GM21390 (cell line): ENCODE measurements at regions not wholly inside any gene's neighbourhood (a gene's known extent, or its start where the extent isn't known, plus 50 kb on each side); places are given as distances from the start of the nearest gene placed in this dataset.
"Not testable (repeated sequence)": the region's sequence is repeated elsewhere in the genome, so short reads cannot be mapped to it uniquely, and the experiment has no call there.

ENCODE experiments used
- ATAC-seq: cut with Tn5 transposase; IDR thresholded peaks from one replicate; pipeline ENCODE4 v1.9.1; 2021; ENCODE audit not compliant: unreplicated experiment

DNA sequence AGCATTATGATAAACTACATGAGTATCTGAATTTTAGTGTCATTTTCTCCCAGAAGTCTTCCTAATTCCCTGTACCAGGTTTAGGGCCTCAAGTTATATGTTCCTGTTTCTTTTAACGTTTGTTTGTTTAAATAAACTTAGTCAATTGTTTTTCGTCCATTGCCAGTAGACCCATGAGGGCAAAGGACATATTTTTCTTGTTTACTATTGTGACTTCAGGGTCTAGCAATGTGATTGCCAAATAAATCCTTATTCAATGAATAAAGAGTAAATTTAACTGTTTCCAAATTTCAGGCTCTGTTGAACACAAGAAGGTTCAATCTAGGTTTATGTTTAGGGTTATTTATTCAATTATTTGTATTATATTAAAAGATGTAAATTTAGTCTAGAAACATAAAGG lies 391.6 kb upstream of the MGAT4C start:
- ATAC-seq, result no peak

DNA sequence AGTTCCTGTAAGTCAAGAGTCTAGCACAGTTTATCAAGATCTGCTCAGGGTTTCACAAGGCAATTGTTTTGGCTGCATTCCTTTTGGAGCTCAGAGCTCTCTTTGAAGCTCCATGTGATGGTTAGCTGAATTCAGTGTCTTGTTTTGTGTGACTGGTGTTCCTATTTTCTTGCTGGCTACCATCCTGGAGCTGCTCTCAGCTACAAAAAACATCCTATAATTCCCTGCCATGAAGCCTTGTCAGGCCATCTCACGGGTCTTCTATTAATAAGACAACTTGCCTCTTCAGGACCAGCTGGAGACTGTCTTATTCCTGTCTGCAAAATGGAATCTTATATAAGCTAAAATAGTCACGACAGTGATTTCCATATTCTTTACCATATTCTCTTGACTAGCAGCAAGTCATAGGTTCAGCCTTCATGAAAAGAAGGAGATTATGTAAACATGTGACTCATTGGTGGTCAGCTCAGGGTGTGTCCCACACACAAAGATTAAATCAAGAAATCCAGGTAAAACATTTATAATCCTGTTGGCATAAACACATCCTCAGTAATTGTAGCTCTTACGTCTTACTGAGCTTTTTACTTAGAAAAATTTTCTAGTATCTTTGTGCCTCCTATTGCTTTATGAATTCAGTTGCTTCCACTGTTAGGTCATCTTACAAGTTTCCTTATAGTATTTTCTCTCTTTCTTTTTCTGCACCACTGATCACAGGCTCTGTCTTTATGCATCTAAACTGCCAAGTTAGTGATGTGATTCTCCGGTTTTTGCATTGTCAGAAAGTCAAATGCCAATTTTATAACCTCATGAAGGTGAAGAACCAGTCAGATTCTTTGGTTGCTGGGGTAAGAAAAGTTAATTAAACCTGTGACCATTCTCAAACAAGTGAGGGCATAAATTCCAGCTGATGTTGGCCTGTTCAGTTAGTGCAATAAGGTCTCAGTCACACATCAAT lies 378.5 kb upstream of the MGAT4C start:
- no peak for ATAC-seq

DNA sequence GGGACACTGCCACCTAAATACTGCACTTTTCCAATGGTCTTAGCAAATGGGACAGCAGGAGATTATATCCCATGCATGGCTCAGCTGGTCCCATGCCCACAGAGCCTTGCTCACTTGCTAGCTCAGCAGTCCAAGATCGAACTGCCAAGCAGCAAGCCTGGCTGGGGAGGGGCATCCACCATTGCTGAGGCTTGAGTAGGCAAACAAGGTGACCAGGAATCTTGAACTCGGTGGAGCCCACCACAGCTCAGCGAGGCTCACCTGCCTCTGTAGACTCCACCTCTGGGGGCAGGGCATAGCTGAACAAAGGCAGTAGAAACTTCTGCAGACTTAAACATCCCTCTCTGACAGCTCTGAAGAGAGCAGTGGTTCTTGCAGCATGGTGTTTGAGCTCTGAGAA lies 370.8 kb upstream of the MGAT4C start:
- no peak for ATAC-seq

- ATAC-seq, result no peak
Measured at GRCh38 chr12:86623267-86623666, 367.1 kb upstream of the MGAT4C start.

- no peak for ATAC-seq
Measured at GRCh38 chr12:86621957-86622356, 365.8 kb upstream of the MGAT4C start.

DNA sequence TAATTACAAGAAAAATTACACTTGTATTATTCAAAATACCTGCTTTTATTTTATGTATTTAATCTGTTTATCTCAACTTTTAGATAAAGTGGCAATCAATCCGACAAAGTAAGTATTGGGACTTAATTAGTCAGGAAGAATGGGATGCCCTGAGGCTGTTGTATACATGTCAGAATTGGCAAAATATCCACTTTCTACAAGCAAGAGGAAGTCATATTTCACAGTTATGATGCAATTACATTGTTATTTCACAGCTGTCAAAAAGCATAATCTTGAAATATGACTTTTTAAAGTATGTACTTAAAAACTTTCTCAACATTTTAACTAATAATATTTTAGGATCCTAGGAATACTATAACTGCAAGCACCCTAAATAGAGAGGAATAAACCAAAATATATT lies 357.1 kb upstream of the MGAT4C start:
- ATAC-seq, result no peak

GRCh38 chr12:86608638-86609037 lies 352.4 kb upstream of the MGAT4C start:
- ATAC-seq, result no peak

DNA sequence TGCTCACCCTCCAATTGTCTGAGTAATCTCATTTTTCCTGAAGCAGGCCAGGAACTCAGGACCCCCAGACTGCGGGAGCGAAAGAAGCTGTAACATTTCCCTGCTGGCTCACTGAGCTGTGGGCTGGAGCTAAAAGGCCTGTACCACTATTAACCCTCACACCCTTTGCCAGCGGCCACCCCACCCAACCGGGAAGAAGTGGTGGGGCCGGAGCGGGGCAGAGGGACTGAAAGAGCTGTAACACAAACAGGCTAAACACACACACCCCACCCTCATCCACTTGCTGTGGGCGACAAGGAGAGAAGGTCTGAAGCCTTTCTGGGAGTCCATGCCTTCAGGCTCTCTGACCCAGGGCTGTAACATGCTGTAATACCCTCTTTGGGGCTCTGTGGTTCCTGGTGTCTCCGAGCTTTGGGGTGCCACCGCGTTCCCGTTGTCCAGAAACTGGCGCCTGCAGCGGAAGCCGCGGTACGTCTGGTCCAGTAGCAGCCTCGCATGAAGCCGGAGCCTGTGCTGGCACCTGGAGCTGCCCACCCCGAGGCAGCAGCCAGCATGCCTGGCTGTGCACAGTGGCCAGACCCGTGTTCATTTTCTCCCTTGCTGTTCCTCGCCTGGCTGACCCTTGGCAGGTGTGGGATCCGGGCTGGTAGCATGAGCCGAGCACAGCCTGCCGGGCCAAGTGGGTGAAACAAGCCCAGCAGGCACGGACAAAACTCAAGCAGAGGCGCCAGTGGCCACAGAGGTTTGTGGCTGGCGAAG lies 345.5 kb upstream of the MGAT4C start:
- no peak for ATAC-seq

- ATAC-seq, result no peak
Measured at GRCh38 chr12:86600664-86601231, 344.6 kb upstream of the MGAT4C start.

DNA sequence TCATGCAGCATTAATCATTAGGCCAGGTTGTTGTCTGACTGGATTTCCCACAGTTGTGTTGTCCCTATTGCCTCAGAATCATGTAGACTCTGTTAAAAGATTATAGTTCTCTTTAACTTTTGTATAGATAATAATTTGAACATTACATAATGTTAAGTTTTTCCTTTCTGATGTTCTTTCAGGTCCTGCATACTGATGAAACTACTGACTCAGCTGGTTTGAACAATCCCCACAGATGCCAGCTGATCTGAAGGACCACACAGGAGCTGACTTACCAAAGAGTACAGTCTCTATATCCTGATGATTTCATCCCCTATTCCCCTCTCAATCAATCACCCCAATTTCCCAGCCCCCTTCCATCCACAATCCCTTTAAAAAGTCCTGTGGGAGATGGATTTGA lies 341.2 kb upstream of the MGAT4C start:
- ATAC-seq, result no peak

GRCh38 chr12:86590296-86590695 lies 334.1 kb upstream of the MGAT4C start:
- no peak for ATAC-seq

- no peak for ATAC-seq
Measured at GRCh38 chr12:86574143-86574542, 318.0 kb upstream of the MGAT4C start.

DNA sequence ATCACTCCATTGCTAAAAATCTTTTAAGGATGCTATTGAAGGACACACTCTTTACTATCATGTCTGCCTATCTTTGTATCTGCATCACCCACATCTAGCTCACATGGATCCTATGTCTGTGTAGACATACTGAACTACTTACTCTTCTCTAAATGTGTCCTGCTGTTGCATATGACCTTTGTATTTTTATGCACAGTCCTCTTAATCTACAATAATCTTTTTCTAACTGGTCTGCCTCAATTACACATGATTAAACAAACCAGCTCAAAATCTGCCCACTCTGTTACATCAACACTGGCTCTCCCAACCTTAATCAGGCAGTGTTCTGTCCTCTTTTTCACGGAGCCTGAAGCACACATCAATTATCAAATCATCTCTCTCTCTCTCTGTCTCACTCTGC lies 316.3 kb upstream of the MGAT4C start:
- ATAC-seq, result no peak

GRCh38 chr12:86565038-86565437 lies 308.8 kb upstream of the MGAT4C start:
- no peak for ATAC-seq

GRCh38 chr12:86555491-86555890 lies 299.3 kb upstream of the MGAT4C start:
- not testable (repeated sequence) for ATAC-seq

DNA sequence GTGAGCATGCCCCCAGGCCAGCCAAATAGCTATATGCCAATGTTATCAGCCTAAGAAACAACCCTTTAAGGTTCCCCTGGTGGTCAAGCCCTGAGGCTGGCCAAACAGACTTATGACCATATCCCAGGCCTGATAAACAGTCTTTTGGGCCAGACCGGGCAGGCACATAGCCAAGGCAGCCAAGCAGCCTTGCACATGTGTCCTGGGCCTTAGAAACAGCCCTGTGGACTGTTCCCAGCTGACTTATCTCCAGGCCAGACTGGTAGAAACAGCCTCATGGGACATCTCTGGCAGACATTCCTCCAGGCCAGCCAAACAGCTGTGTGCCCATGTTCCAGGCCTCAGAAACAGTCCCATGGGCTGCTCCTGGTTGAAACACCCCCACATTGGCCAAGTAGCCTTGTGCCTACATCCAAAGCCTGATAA lies 295.0 kb upstream of the MGAT4C start:
- ATAC-seq, result no peak

DNA sequence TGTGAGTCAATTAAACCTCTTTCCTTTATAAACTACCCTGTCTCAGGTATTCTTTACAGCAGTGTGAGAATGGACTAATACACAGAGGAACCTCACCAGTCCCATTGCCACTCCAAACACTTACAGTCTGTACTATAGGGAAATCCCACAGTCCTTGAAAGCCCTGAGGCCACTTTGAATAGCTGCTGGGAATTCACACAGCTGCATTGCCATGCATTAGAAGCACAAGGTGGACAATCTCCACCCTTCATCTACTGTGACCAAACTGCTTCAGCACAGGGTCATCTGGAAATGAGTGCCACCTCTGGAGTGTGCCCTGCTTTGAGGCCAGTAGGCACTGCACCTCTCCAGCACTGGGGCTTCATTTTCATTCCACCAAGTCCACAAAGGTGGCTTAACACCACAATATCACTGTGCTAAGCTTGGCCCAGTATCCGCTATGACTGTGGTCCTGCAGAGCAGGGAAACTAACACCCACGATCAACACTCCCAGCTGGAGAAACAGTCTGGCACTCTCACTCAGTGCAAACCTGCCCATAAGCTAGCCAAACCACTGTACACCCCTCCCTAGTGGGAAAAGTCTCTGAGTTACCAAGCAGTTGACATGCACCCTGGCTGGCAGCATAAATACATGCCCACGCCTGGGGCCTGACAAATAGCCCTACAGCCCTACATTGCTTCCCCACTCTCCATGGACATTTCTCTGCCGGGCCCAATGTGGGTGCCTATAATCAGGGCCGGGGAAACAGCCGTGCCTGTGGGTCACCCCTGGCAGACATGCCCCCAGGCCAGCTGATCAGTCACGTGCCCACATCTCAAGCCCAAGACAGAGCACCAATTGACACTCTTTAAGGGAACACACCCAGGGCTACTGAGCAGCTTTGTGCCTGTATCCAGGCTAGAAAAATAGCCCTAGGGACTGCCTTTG lies 294.3 kb upstream of the MGAT4C start:
- ATAC-seq, result no peak

- ATAC-seq, result no peak
Measured at GRCh38 chr12:86543716-86544115, 287.5 kb upstream of the MGAT4C start.

DNA sequence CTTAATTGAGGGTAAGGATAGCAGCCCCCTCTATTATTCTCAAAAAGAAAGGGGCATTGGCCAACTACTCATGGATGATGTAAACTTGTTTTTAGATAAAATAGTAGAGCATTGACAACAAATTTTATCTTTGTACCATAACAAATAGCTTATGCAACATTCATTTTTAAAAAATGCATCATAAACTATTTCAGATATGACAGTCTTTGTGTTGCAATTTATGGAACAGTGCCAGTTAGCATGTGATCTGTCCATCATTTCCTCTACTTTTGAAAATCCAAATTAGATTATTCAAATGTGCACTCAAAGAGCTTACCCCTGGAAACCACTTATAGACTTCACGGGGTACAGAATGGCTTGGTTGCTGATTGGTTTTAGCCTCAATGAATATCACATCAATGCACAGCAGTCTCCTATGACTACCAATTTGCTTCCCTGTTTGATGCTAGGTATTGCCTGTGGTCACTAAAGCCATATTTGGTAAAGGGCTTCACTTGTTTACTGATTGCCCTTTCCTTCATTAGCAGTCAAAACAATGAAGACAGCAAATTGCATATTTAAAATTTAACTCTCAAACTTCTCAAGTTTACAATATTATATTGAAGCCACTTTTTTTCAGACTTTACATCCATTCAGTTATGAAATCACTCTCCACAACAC lies 274.9 kb upstream of the MGAT4C start:
- no peak for ATAC-seq

GRCh38 chr12:86526060-86526595 lies 269.9 kb upstream of the MGAT4C start:
- no peak for ATAC-seq
